CD4-positive, alpha-beta T cell (primary cell): ENCODE measurements at regions not wholly inside any gene's neighbourhood (a gene's known extent, or its start where the extent isn't known, plus 50 kb on each side); places are given as distances from the start of the nearest gene placed in this dataset.

Source experiments
- ATAC-seq: fragments of 200-7000 bp; cut with Tn5 transposase; one replicate; pipeline ENCODE4 v1.10.0; 2022; ENCODE audit warnings: mild to moderate bottlenecking; ENCODE audit not compliant: poor library complexity
- CTCF ChIA-PET: fragments of 350-600 bp; sonication (Branson Sonifier 250); formaldehyde crosslinking; loops from one replicate; lab custom pipeline; 2021; ENCODE audit warnings: antibody characterized with exemption, inconsistent platforms; lab: Charles Lee
- POLR2A ChIA-PET: fragments of 350-600 bp; sonication (Branson Sonifier 250); formaldehyde crosslinking; loops from one replicate; lab custom pipeline; 2021; ENCODE audit warnings: antibody characterized with exemption, inconsistent platforms; lab: Charles Lee
- DNase-seq, 14 experiments: peaks; one replicate each; pipeline ENCODE4 v3.0.0-alpha.2; 2013 to 2020; ENCODE audit warnings: mixed read lengths in 2 of 14
- H3K27ac ChIP-seq, 2 donors: one replicate each; pipeline versions ENCODE4 v1.5.1 to v1.7.0; 2013; ENCODE audit warnings: low read length in 2 of 2, low read depth in 1 of 2, mild to moderate bottlenecking in 1 of 2
- H3K27me3 ChIP-seq, 2 experiments: 1 replicate in 1 of 2; 2 replicates in 1 of 2; pipeline versions ENCODE4 v1.6.1 to v1.7.0; 2013; ENCODE audit warnings: low read length in 2 of 2, control low read depth in 1 of 2, mild to moderate bottlenecking in 1 of 2, moderate library complexity in 1 of 2; ENCODE audit not compliant: insufficient read depth in 2 of 2, control insufficient read depth in 1 of 2
- H3K36me3 ChIP-seq: one replicate; pipeline ENCODE4 v1.6.1; 2013; ENCODE audit warnings: low read length, control low read depth; ENCODE audit not compliant: insufficient read depth
- H3K4me1 ChIP-seq: one replicate; pipeline ENCODE4 v1.6.1; 2013; ENCODE audit warnings: low read length, control low read depth; ENCODE audit not compliant: insufficient read depth
- H3K4me3 ChIP-seq: one replicate; pipeline ENCODE4 v1.5.1; 2013; ENCODE audit warnings: mild to moderate bottlenecking, low read length, moderate library complexity
- H3K9me3 ChIP-seq, 2 experiments: 1 replicate in 1 of 2; 2 replicates in 1 of 2; pipeline versions ENCODE4 v1.6.1 to v1.7.0; 2013; ENCODE audit warnings: low read length in 2 of 2, mild to moderate bottlenecking in 2 of 2, control low read depth in 1 of 2, moderate library complexity in 1 of 2; ENCODE audit not compliant: control insufficient read depth in 1 of 2, insufficient read depth in 1 of 2
- H3K27ac Mint-ChIP-seq: one replicate; pipeline ENCODE4 v1.8.0; 2020; ENCODE audit warnings: mixed read lengths
- H3K27me3 Mint-ChIP-seq: one replicate; pipeline ENCODE4 v1.8.0; 2021; ENCODE audit warnings: mixed read lengths
- H3K36me3 Mint-ChIP-seq: one replicate; pipeline ENCODE4 v1.8.0; 2021; ENCODE audit warnings: low read depth, mixed read lengths
- H3K4me1 Mint-ChIP-seq: one replicate; pipeline ENCODE4 v1.8.0; 2021; ENCODE audit warnings: low read depth, mixed read lengths
- H3K4me3 Mint-ChIP-seq: one replicate; pipeline ENCODE4 v1.8.0; 2020; ENCODE audit warnings: mild to moderate bottlenecking, mixed read lengths
- H3K9me3 Mint-ChIP-seq: one replicate; pipeline ENCODE4 v1.8.0; 2020; ENCODE audit warnings: mixed read lengths
- CTCF ChIP-seq: fragments of 200-600 bp; IDR thresholded peaks from one replicate; pipeline ENCODE4 v1.8.0; 2022; ENCODE audit warnings: antibody characterized with exemption, mild to moderate bottlenecking
- intact Hi-C, 2 experiments: fragments of 100-400 bp; cut with DNase I in 1 of 2; cut with micrococcal nuclease in 1 of 2; formaldehyde crosslinking; loops; one replicate each; pipeline versions ENCODE4 v1.15.1 to v1.9.0; 2023 to 2025; cut with DNase I, micrococcal nuclease

- Histone ChIP-seq H3K27ac (no peak overlapping the region), H3K9me3 (peaks cover 0 to 5% of the 10 kb centered on the region in 2 experiments), H3K4me3 (no peak overlapping the region), H3K27me3 (no peaks in the 10 kb centered on the region), H3K4me1 (no peaks in the 10 kb centered on the region), H3K36me3 (no peaks in the 10 kb centered on the region)
- no peak overlapping the region for H3K4me3 Mint-ChIP-seq
- H3K9me3 Mint-ChIP-seq: no peaks in the 10 kb centered on the region
- H3K4me1 Mint-ChIP-seq: no peaks in the 10 kb centered on the region
- intact Hi-C loops: no loop called here
- DNase-seq (no peak), ATAC-seq (no peak)
- H3K27ac Mint-ChIP-seq: no peak overlapping the region
- H3K27me3 Mint-ChIP-seq: no peaks in the 10 kb centered on the region
- no peaks in the 10 kb centered on the region for H3K36me3 Mint-ChIP-seq
- ChIA-PET POLR2A (no interaction called here), CTCF (no interaction called here)
- TF ChIP-seq CTCF: no peak
These were observed 98.9 kb upstream of the NPFFR2 start for GRCh38 chr4:71932941-71933340.

GRCh38 chr4:71938776-71939175, 93.0 kb upstream of the NPFFR2 start:
- no peak for DNase-seq
- Mint-ChIP-seq H3K36me3 (no peaks in the 10 kb centered on the region), H3K27me3 (no peaks in the 10 kb centered on the region), H3K4me3 (no peak overlapping the region), H3K4me1 (no peaks in the 10 kb centered on the region), H3K9me3 (no peaks in the 10 kb centered on the region), H3K27ac (no peak overlapping the region)
- intact Hi-C loops: no loop called here
- Histone ChIP-seq H3K36me3 (no peaks in the 10 kb centered on the region), H3K27me3 (no peaks in the 10 kb centered on the region), H3K4me1 (no peaks in the 10 kb centered on the region), H3K4me3 (no peak overlapping the region), H3K27ac (no peak overlapping the region), H3K9me3 (no peaks in the 10 kb centered on the region)
- no peak for ATAC-seq
- ChIA-PET POLR2A (no interaction called here), CTCF (no interaction called here)
- no peak for TF ChIP-seq CTCF

GRCh38 chr4:71941001-71941400, 90.8 kb upstream of the NPFFR2 start:
- Histone ChIP-seq H3K27ac (no peak overlapping the region), H3K27me3 (no peaks in the 10 kb centered on the region), H3K4me3 (no peak overlapping the region), H3K4me1 (no peaks in the 10 kb centered on the region), H3K36me3 (no peaks in the 10 kb centered on the region), H3K9me3 (no peaks in the 10 kb centered on the region)
- intact Hi-C loops: no loop called here
- Mint-ChIP-seq H3K27ac (no peak overlapping the region), H3K4me1 (no peaks in the 10 kb centered on the region), H3K27me3 (no peaks in the 10 kb centered on the region), H3K9me3 (no peaks in the 10 kb centered on the region), H3K4me3 (no peak overlapping the region), H3K36me3 (no peaks in the 10 kb centered on the region)
- ChIA-PET POLR2A (no interaction called here), CTCF (no interaction called here)
- DNase-seq: no peak
- no peak for TF ChIP-seq CTCF
- no peak for ATAC-seq
